Peyer's patch (tissue), 4 donors: ENCODE measurements at regions not wholly inside any gene's neighbourhood (a gene's known extent, or its start where the extent isn't known, plus 50 kb on each side); places are given as distances from the start of the nearest gene placed in this dataset.

Experiments
- DNase-seq, 3 donors: peaks; one replicate each; pipeline ENCODE4 v3.0.0-alpha.2; 2017 to 2019
- H3K27ac ChIP-seq, 4 donors: fragments of 200-600 bp; sonication (generic); one replicate each; pipeline ENCODE4 v1.5.1; 2016 to 2019
- H3K27me3 ChIP-seq, 2 donors: fragments of 200-600 bp; sonication (generic); one replicate each; pipeline ENCODE4 v1.5.1; 2019
- H3K36me3 ChIP-seq, 3 donors: fragments of 200-600 bp; sonication (generic); one replicate each; pipeline ENCODE4 v1.5.1; 2016 to 2019
- H3K4me1 ChIP-seq, 4 donors: fragments of 200-600 bp; sonication (generic); one replicate each; pipeline ENCODE4 v1.5.1; 2016 to 2019
- H3K4me3 ChIP-seq, 4 donors: fragments of 200-600 bp; sonication (generic); 1 replicate in 3 of 4; 2 replicates in 1 of 4; pipeline ENCODE4 v1.5.1; 2016 to 2019; ENCODE audit warnings: mild to moderate bottlenecking in 1 of 4
- H3K9me3 ChIP-seq, 4 donors: fragments of 200-600 bp; sonication (generic); one replicate each; pipeline ENCODE4 v1.5.1; 2016 to 2019; ENCODE audit warnings: mild to moderate bottlenecking in 1 of 4
- POLR2A ChIP-seq, 2 donors: fragments of 450-650 bp; IDR thresholded peaks; one replicate each; pipeline ENCODE4 v1.5.1; 2017; ENCODE audit warnings: antibody characterized with exemption in 2 of 2, mild to moderate bottlenecking in 2 of 2, moderate library complexity in 2 of 2
- TF ChIP-seq, protein P1 (sequence below), 6 experiments: fragments of 450-650 bp in 4 of 6; fragments of 200-600 bp in 2 of 6; sonication (generic) in 1 of 6; IDR thresholded peaks; one replicate each; pipeline ENCODE4 v1.5.1; 2017 to 2019; ENCODE audit warnings: antibody characterized with exemption in 6 of 6, mild to moderate bottlenecking in 3 of 6, moderate library complexity in 1 of 6

DNA sequence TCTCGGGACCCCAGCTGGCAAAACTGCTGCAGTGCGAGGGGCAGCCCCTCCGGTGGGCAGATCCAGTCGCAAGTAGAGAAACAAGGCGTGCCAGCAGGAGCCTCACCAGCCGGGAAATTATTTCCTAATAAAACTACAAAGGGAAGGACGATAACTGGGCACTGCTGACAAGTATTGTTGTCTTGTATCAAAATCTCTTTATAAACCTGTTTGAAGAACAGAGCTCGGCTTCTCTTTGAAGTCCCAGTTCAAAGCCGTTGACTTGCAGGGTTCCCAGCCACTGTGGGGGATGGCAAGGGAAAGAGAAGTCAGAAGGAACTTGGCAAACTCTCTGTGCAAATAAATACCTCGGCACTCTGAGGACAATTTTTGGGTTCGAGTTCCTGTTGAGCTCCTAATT lies 504.5 kb downstream of the CD83 start:
- Histone ChIP-seq H3K27ac (no peak overlapping the region), H3K4me3 (no peak overlapping the region), H3K27me3 (no peaks in the 10 kb centered on the region)

DNA sequence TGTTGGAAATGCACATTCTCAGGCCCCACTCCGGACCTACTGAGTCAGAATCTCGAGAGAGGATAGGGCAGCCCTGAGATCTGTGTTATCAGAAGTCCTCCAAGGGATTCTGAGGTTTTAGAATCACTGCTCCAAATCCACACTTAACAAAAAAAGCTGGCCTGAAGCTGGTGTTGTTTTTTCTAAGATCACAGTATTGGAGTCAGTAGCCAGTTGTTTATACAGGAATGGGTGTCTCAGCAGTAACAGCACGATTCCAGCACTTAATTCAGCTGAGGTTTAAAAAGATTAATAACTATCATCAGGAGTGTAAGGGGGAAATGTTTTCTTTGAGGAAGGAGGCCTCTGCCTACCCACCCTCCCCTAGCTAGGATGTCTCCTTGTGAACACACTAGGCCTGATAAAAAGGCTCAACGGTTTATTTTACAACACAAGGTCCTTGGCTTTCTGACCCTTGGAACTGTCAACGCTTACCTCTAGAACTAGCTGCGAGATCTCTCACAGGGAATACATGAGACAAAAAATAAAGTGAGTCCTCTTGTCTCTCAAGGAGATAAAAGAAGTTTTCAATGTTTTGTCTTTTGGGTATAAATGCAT lies 505.4 kb downstream of the CD83 start:
- no peak overlapping the region for H3K27ac ChIP-seq
- no peaks in the 10 kb centered on the region for H3K27me3 ChIP-seq
- DNase-seq: no peak
- H3K4me3 ChIP-seq: no peak overlapping the region
- TF ChIP-seq, protein P1, sequence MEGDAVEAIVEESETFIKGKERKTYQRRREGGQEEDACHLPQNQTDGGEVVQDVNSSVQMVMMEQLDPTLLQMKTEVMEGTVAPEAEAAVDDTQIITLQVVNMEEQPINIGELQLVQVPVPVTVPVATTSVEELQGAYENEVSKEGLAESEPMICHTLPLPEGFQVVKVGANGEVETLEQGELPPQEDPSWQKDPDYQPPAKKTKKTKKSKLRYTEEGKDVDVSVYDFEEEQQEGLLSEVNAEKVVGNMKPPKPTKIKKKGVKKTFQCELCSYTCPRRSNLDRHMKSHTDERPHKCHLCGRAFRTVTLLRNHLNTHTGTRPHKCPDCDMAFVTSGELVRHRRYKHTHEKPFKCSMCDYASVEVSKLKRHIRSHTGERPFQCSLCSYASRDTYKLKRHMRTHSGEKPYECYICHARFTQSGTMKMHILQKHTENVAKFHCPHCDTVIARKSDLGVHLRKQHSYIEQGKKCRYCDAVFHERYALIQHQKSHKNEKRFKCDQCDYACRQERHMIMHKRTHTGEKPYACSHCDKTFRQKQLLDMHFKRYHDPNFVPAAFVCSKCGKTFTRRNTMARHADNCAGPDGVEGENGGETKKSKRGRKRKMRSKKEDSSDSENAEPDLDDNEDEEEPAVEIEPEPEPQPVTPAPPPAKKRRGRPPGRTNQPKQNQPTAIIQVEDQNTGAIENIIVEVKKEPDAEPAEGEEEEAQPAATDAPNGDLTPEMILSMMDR (IDR thresholded peaks at IDR 0.05): no peak
- TF ChIP-seq POLR2A (IDR thresholded peaks at IDR 0.05): no peak
- peaks cover 0 to 23% (median 0%) of the 10 kb centered on the region in 4 donors for H3K4me1 ChIP-seq
- H3K36me3 ChIP-seq: no peaks in the 10 kb centered on the region
- H3K9me3 ChIP-seq: no peaks in the 10 kb centered on the region

More for the DNA sequence above, 504.5 kb downstream of the CD83 start:
- Histone ChIP-seq H3K36me3 (no peaks in the 10 kb centered on the region), H3K4me1 (peaks cover 0 to 23% (median 0%) of the 10 kb centered on the region in 4 donors), H3K9me3 (no peaks in the 10 kb centered on the region)
- TF ChIP-seq, protein P1 (IDR thresholded peaks at IDR 0.05): no peak
- no peak for DNase-seq

DNA sequence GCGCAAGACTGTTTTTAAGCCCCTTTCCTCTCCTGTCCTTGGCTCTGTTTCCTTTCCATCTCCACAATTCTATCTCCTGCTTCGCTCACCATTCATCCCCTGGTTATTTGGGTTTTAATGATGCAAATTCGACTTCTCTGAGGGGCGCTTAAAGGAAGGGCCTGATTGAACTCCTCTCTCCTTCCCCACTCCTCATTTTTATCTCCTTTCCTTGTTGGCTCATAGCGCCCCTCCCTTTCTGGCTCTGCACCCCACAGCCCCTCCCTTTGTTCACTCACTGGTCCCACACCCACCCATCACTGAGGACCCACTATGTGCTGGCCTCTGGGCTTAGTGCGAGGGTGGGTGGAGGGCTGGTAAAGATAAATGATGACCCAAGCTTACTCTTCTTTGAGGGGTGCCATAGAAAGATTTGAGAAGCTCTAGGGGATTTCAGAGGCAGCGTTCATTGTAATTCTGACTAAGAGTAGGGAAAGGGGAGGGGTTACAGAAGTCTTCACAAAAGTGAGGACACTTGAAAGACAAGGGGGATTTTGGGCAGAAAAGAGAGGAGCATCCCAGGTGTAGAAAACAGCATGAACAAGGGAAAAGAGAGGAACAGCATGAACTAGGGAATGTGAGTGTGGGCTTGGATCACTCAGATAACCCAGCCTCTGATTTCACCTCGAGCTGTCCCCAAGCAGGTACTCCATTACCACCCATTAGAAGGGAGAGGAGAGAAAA lies 507.8 kb downstream of the CD83 start:
- Histone ChIP-seq H3K9me3 (no peaks in the 10 kb centered on the region), H3K27ac (no peak overlapping the region), H3K4me1 (peaks cover 0 to 23% (median 0%) of the 10 kb centered on the region in 4 donors), H3K4me3 (no peak overlapping the region), H3K36me3 (no peaks in the 10 kb centered on the region), H3K27me3 (no peaks in the 10 kb centered on the region)
- no peak for TF ChIP-seq POLR2A (IDR thresholded peaks at IDR 0.05)
- TF ChIP-seq, protein P1 (IDR thresholded peaks at IDR 0.05): no peak
- no peak for DNase-seq

DNA sequence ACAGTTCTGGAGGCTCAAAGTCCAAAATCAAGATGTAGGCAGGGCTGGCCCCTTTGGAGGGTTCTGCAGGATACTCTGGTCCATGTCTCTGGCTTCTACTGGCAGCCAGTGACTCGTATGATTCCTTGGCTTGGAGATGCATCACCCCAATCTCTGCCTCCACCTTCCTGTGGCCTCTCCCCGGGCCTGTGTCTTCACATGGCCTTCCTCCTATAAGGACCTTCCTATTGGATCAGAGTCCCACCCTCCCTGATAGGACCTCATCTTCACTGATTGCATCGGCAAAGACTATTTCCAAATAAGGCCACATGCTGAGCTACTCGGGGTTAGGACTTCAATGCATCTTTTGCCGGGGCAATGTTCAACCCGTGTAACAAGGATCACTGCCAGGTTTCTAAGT lies 509.0 kb downstream of the CD83 start:
- Histone ChIP-seq H3K4me1 (peaks cover 0 to 17% (median 0%) of the 10 kb centered on the region in 4 donors), H3K4me3 (no peak overlapping the region), H3K27ac (no peak overlapping the region), H3K9me3 (no peaks in the 10 kb centered on the region), H3K36me3 (no peaks in the 10 kb centered on the region), H3K27me3 (no peaks in the 10 kb centered on the region)
- no peak for TF ChIP-seq POLR2A (IDR thresholded peaks at IDR 0.05)
- TF ChIP-seq, protein P1 (IDR thresholded peaks at IDR 0.05): no peak
- DNase-seq: no peak

DNA sequence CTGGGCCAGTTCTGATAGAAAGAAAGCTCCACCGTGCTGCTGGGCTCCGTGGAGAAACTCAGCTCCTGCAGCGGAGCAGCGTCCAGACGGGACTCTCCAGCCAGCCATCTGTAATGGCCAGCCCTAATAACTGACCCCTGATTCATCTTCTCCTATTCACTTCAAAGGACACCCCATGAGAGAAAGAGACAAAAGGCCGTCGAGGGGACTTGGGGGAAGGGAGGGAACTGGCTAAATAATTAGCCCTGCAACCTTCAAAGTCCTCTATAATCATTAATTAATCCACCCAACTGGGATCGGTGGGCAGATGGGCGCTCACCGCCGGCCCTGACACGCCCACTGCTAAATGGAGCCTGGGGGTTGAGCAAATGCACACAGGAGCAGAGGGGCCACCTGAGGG lies 512.4 kb downstream of the CD83 start:
- H3K27me3 ChIP-seq: no peaks in the 10 kb centered on the region
- no peak overlapping the region for H3K4me3 ChIP-seq
- TF ChIP-seq, protein P1 (IDR thresholded peaks at IDR 0.05): no peak
- TF ChIP-seq POLR2A (IDR thresholded peaks at IDR 0.05): no peak
- H3K4me1 ChIP-seq: peaks cover 0 to 17% (median 0%) of the 10 kb centered on the region in 4 donors
- H3K9me3 ChIP-seq: no peaks in the 10 kb centered on the region
- H3K27ac ChIP-seq: no peak overlapping the region
- no peak for DNase-seq
- no peaks in the 10 kb centered on the region for H3K36me3 ChIP-seq
